A673 (cell line): ENCODE measurements at regions not wholly inside any gene's neighbourhood (a gene's known extent, or its start where the extent isn't known, plus 50 kb on each side); places are given as distances from the start of the nearest gene placed in this dataset.
"Not testable (repeated sequence)": the region's sequence is repeated elsewhere in the genome, so short reads cannot be mapped to it uniquely, and the experiment has no call there.

Source experiments
- CTCF ChIP-seq: fragments of 300-800, 200-600 bp; sonication (generic); conservative IDR thresholded peaks from 2 replicates; pipeline ENCODE4 v1.5.1; 2017; ENCODE audit warnings: low read depth, mild to moderate bottlenecking, antibody characterized with exemption, low read length, moderate library complexity, mixed read lengths
- EZH2 ChIP-seq: fragments of 200-600 bp; sonication (generic); IDR thresholded peaks from 2 replicates; pipeline ENCODE4 v1.6.1; 2017; ENCODE audit warnings: borderline replicate concordance, low read depth, mild to moderate bottlenecking, mixed read lengths, antibody characterized with exemption, low read length; ENCODE audit not compliant: poor library complexity, severe bottlenecking

GRCh38 chr1:206384891-206385290, 85.4 kb upstream of the IKBKE start:
- not testable (repeated sequence) for TF ChIP-seq CTCF, EZH2
